GM23338 (cell line): ENCODE measurements at regions not wholly inside any gene's neighbourhood (a gene's known extent, or its start where the extent isn't known, plus 50 kb on each side); places are given as distances from the start of the nearest gene placed in this dataset.

Source experiments
- ATAC-seq: fragments of 200-7000 bp; cut with Tn5 transposase; 3 replicates; pipeline ENCODE4 v1.9.1; 2020
- DNase-seq: peaks from one replicate; pipeline ENCODE4 v3.0.0-alpha.2; 2015; ENCODE audit warnings: low spot score
- H2AFZ ChIP-seq: fragments of 200-600 bp; sonication (generic); 2 replicates; pipeline ENCODE4 v1.8.0; 2016; ENCODE audit warnings: antibody characterized with exemption, mild to moderate bottlenecking, moderate library complexity
- H3F3A ChIP-seq: fragments of 200-600 bp; sonication (generic); replicated peaks from 2 replicates; pipeline ENCODE4 v1.8.0; 2017; ENCODE audit warnings: antibody characterized with exemption, mixed run types, low read depth
- H3K27ac ChIP-seq: fragments of 200-600 bp; sonication (generic); 2 replicates; pipeline ENCODE4 v1.6.1; 2016; ENCODE audit warnings: low read depth
- H3K27me3 ChIP-seq: fragments of 200-600 bp; sonication (generic); 2 replicates; pipeline ENCODE4 v1.8.0; 2016; ENCODE audit warnings: mild to moderate bottlenecking, mixed run types, moderate library complexity; ENCODE audit not compliant: insufficient read depth
- H3K36me3 ChIP-seq: fragments of 200-600 bp; sonication (generic); 2 replicates; pipeline ENCODE4 v1.8.0; 2016; ENCODE audit warnings: mild to moderate bottlenecking; ENCODE audit not compliant: insufficient read depth
- H3K4me1 ChIP-seq: fragments of 200-600 bp; sonication (generic); 2 replicates; pipeline ENCODE4 v1.8.0; 2016; ENCODE audit warnings: mild to moderate bottlenecking, moderate library complexity; ENCODE audit not compliant: insufficient read depth
- H3K4me2 ChIP-seq: fragments of 200-600 bp; sonication (generic); 2 replicates; pipeline ENCODE4 v1.7.1; 2017; ENCODE audit warnings: mixed run types
- H3K4me3 ChIP-seq: fragments of 200-600 bp; sonication (generic); 2 replicates; pipeline ENCODE4 v1.6.1; 2016; ENCODE audit warnings: mixed run types
- H3K79me2 ChIP-seq: fragments of 200-600 bp; sonication (generic); replicated peaks from 2 replicates; pipeline ENCODE4 v1.8.0; 2017; ENCODE audit warnings: mild to moderate bottlenecking; ENCODE audit not compliant: insufficient read depth
- H3K9me2 ChIP-seq: fragments of 200-600 bp; sonication (generic); 2 replicates; pipeline ENCODE4 v1.8.0; 2017; ENCODE audit not compliant: insufficient read depth
- H4K20me1 ChIP-seq: fragments of 200-600 bp; sonication (generic); replicated peaks from 2 replicates; pipeline ENCODE4 v1.8.0; 2017; ENCODE audit warnings: mild to moderate bottlenecking; ENCODE audit not compliant: insufficient read depth
- H3K27ac Mint-ChIP-seq: 2 replicates; pipeline ENCODE4 v1.8.0; 2020; ENCODE audit warnings: inconsistent platforms, mild to moderate bottlenecking, moderate library complexity, mixed read lengths
- H3K27me3 Mint-ChIP-seq: 3 replicates; pipeline ENCODE4 v1.8.0; 2022; ENCODE audit warnings: low read depth, mild to moderate bottlenecking, moderate library complexity, mixed read lengths, inconsistent platforms; ENCODE audit not compliant: insufficient read depth, poor library complexity
- H3K36me3 Mint-ChIP-seq: 3 replicates; pipeline ENCODE4 v1.8.0; 2021; ENCODE audit warnings: low read depth, mild to moderate bottlenecking, inconsistent platforms, moderate library complexity, mixed read lengths
- H3K4me1 Mint-ChIP-seq: 3 replicates; pipeline ENCODE4 v1.8.0; 2020; ENCODE audit warnings: mild to moderate bottlenecking, inconsistent platforms, mixed read lengths
- H3K4me3 Mint-ChIP-seq: 3 replicates; pipeline ENCODE4 v1.8.0; 2021; ENCODE audit warnings: moderate library complexity, mild to moderate bottlenecking, inconsistent platforms, mixed read lengths
- H3K9me3 Mint-ChIP-seq: 3 replicates; pipeline ENCODE4 v1.8.0; 2020; ENCODE audit warnings: moderate library complexity, mild to moderate bottlenecking, inconsistent platforms, mixed read lengths
- CREB1 ChIP-seq: fragments of 250-450 bp; sonication (Bioruptor Pico); IDR thresholded peaks from 2 replicates; pipeline ENCODE4 v1.5.0; 2020; ENCODE audit warnings: low read depth, mild to moderate bottlenecking, moderate library complexity
- EZH2 ChIP-seq: fragments of 200-600 bp; sonication (generic); IDR thresholded peaks from one replicate; pipeline ENCODE4 v1.8.0; 2017; ENCODE audit warnings: antibody characterized with exemption, mild to moderate bottlenecking, low read depth; ENCODE audit not compliant: unreplicated experiment
- EZH2phosphoT487 ChIP-seq: fragments of 200-600 bp; sonication (generic); IDR thresholded peaks from one replicate; pipeline ENCODE4 v1.8.1; 2018; ENCODE audit warnings: antibody characterized with exemption; ENCODE audit not compliant: unreplicated experiment
- JUNB ChIP-seq: IDR thresholded peaks from one replicate; pipeline ENCODE4 v1.6.1; 2016; ENCODE audit warnings: antibody characterized with exemption; ENCODE audit not compliant: unreplicated experiment
- NANOG ChIP-seq: IDR thresholded peaks from 2 replicates; pipeline ENCODE4 v1.6.1; 2016; ENCODE audit warnings: antibody characterized with exemption, borderline replicate concordance
- POLR2AphosphoS5 ChIP-seq: IDR thresholded peaks from 2 replicates; pipeline ENCODE4 v1.6.1; 2016; ENCODE audit warnings: antibody characterized with exemption, low read depth
- ZNF331 ChIP-seq: fragments of 250-450 bp; sonication (Bioruptor Pico); IDR thresholded peaks from 2 replicates; pipeline ENCODE4 v1.5.0; 2020; ENCODE audit warnings: low read depth, mild to moderate bottlenecking, moderate library complexity
- TF ChIP-seq, protein P1 (sequence below): IDR thresholded peaks from 2 replicates; pipeline ENCODE4 v1.6.1; 2016; ENCODE audit warnings: antibody characterized with exemption
- TF ChIP-seq, protein P2 (sequence below): IDR thresholded peaks from one replicate; pipeline ENCODE4 v1.6.1; 2018; ENCODE audit warnings: antibody characterized with exemption; ENCODE audit not compliant: unreplicated experiment
- TF ChIP-seq, protein P3 (sequence below): fragments of 250-450 bp; sonication (Bioruptor Pico); IDR thresholded peaks from 2 replicates; pipeline ENCODE4 v1.5.0; 2020; ENCODE audit warnings: mild to moderate bottlenecking, moderate library complexity

DNA sequence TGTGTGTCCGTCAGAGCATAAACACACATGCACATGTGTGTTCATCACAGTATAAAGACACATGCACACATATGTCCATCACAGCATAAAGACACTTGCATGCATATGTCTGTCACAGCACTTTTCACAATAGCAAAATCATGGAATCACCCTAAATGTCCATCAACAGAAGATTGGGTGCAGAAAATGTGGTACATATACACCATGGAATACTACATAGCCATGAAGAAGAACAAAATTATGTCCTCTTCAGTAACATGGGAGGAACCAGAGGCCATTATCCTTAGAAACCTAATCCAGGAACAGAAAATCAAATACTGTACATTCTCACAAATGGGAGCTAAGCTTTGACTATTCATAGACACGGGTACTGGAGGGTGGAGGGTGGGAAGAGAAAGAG lies 732.2 kb downstream of the GALR1 start (continued):
- no peak for TF ChIP-seq POLR2AphosphoS5
- no peak for TF ChIP-seq NANOG
- TF ChIP-seq CREB1: no peak
- TF ChIP-seq JUNB: no peak
- TF ChIP-seq, protein P1, sequence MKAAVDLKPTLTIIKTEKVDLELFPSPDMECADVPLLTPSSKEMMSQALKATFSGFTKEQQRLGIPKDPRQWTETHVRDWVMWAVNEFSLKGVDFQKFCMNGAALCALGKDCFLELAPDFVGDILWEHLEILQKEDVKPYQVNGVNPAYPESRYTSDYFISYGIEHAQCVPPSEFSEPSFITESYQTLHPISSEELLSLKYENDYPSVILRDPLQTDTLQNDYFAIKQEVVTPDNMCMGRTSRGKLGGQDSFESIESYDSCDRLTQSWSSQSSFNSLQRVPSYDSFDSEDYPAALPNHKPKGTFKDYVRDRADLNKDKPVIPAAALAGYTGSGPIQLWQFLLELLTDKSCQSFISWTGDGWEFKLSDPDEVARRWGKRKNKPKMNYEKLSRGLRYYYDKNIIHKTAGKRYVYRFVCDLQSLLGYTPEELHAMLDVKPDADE: no peak

DNA sequence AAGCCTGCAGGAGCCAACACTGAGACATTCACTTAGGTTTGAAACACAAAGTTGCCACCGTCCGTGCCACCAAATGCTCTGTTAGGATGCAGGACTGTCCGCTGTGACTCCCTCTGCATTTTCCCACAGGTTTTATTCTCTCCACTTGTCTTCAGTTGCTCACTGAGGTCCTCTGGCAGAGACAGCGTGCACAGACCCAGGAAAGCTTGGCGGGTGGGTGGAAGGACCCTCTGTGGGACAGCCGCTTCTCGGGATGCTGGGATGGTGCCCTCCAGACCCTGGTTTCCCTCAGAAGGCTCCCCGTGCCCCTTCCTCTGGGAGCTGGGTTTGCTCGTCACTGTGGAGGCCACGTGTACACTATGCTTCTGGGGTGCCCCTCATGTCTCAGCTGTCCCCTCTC lies 733.6 kb downstream of the GALR1 start:
- Histone ChIP-seq H3K79me2 (no peaks in the 10 kb centered on the region), H3K36me3 (peaks cover 3% of the 10 kb centered on the region; the same call in 1 of the 2 replicates), H2AFZ (no peak overlapping the region), H3K4me1 (no peaks in the 10 kb centered on the region), H3F3A (no peaks in the 10 kb centered on the region), H3K27ac (no peak overlapping the region), H3K9me2 (no peaks in the 10 kb centered on the region), H4K20me1 (no peaks in the 10 kb centered on the region), H3K27me3 (no peaks in the 10 kb centered on the region), H3K4me2 (no peak overlapping the region), H3K4me3 (no peak overlapping the region)
- Mint-ChIP-seq H3K4me3 (no peak overlapping the region), H3K27me3 (peaks cover 2% of the 10 kb centered on the region), H3K36me3 (peaks cover 53% of the 10 kb centered on the region), H3K9me3 (peaks cover 97% of the 10 kb centered on the region), H3K27ac (no peak overlapping the region), H3K4me1 (no peaks in the 10 kb centered on the region)
- no peak for ATAC-seq
- TF ChIP-seq NANOG (no peak), POLR2AphosphoS5 (no peak), EZH2phosphoT487 (no peak), EZH2 (no peak), CREB1 (no peak), ZNF331 (CRISPR knock-in tag) (no peak)
- TF ChIP-seq, protein P2, sequence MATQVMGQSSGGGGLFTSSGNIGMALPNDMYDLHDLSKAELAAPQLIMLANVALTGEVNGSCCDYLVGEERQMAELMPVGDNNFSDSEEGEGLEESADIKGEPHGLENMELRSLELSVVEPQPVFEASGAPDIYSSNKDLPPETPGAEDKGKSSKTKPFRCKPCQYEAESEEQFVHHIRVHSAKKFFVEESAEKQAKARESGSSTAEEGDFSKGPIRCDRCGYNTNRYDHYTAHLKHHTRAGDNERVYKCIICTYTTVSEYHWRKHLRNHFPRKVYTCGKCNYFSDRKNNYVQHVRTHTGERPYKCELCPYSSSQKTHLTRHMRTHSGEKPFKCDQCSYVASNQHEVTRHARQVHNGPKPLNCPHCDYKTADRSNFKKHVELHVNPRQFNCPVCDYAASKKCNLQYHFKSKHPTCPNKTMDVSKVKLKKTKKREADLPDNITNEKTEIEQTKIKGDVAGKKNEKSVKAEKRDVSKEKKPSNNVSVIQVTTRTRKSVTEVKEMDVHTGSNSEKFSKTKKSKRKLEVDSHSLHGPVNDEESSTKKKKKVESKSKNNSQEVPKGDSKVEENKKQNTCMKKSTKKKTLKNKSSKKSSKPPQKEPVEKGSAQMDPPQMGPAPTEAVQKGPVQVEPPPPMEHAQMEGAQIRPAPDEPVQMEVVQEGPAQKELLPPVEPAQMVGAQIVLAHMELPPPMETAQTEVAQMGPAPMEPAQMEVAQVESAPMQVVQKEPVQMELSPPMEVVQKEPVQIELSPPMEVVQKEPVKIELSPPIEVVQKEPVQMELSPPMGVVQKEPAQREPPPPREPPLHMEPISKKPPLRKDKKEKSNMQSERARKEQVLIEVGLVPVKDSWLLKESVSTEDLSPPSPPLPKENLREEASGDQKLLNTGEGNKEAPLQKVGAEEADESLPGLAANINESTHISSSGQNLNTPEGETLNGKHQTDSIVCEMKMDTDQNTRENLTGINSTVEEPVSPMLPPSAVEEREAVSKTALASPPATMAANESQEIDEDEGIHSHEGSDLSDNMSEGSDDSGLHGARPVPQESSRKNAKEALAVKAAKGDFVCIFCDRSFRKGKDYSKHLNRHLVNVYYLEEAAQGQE: no peak
- TF ChIP-seq, protein P3, sequence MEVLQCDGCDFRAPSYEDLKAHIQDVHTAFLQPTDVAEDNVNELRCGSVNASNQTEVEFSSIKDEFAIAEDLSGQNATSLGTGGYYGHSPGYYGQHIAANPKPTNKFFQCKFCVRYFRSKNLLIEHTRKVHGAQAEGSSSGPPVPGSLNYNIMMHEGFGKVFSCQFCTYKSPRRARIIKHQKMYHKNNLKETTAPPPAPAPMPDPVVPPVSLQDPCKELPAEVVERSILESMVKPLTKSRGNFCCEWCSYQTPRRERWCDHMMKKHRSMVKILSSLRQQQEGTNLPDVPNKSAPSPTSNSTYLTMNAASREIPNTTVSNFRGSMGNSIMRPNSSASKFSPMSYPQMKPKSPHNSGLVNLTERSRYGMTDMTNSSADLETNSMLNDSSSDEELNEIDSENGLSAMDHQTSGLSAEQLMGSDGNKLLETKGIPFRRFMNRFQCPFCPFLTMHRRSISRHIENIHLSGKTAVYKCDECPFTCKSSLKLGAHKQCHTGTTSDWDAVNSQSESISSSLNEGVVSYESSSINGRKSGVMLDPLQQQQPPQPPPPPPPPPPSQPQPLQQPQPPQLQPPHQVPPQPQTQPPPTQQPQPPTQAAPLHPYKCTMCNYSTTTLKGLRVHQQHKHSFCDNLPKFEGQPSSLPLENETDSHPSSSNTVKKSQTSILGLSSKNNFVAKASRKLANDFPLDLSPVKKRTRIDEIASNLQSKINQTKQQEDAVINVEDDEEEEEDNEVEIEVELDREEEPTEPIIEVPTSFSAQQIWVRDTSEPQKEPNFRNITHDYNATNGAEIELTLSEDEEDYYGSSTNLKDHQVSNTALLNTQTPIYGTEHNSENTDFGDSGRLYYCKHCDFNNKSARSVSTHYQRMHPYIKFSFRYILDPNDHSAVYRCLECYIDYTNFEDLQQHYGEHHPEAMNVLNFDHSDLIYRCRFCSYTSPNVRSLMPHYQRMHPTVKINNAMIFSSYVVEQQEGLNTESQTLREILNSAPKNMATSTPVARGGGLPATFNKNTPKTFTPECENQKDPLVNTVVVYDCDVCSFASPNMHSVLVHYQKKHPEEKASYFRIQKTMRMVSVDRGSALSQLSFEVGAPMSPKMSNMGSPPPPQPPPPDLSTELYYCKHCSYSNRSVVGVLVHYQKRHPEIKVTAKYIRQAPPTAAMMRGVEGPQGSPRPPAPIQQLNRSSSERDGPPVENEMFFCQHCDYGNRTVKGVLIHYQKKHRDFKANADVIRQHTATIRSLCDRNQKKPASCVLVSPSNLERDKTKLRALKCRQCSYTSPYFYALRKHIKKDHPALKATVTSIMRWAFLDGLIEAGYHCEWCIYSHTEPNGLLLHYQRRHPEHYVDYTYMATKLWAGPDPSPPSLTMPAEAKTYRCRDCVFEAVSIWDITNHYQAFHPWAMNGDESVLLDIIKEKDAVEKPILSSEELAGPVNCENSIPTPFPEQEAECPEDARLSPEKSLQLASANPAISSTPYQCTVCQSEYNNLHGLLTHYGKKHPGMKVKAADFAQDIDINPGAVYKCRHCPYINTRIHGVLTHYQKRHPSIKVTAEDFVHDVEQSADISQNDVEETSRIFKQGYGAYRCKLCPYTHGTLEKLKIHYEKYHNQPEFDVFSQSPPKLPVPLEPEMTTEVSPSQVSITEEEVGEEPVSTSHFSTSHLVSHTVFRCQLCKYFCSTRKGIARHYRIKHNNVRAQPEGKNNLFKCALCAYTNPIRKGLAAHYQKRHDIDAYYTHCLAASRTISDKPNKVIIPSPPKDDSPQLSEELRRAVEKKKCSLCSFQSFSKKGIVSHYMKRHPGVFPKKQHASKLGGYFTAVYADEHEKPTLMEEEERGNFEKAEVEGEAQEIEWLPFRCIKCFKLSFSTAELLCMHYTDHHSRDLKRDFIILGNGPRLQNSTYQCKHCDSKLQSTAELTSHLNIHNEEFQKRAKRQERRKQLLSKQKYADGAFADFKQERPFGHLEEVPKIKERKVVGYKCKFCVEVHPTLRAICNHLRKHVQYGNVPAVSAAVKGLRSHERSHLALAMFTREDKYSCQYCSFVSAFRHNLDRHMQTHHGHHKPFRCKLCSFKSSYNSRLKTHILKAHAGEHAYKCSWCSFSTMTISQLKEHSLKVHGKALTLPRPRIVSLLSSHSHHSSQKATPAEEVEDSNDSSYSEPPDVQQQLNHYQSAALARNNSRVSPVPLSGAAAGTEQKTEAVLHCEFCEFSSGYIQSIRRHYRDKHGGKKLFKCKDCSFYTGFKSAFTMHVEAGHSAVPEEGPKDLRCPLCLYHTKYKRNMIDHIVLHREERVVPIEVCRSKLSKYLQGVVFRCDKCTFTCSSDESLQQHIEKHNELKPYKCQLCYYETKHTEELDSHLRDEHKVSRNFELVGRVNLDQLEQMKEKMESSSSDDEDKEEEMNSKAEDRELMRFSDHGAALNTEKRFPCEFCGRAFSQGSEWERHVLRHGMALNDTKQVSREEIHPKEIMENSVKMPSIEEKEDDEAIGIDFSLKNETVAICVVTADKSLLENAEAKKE (CRISPR knock-in tag): no peak
- no peak for DNase-seq
